CD4-positive, CD25-positive, alpha-beta regulatory T cell (primary cell): ENCODE measurements at regions not wholly inside any gene's neighbourhood (a gene's known extent, or its start where the extent isn't known, plus 50 kb on each side); places are given as distances from the start of the nearest gene placed in this dataset.

Experiments
- ATAC-seq, 2 donors: fragments of 150-1000 bp; cut with Tn5 transposase; one replicate each; pipeline ENCODE4 v1.10.0; 2021; ENCODE audit warnings: low read depth in 2 of 2, moderate number of reproducible peaks in 2 of 2, moderate library complexity in 1 of 2
- DNase-seq, 3 donors: peaks; one replicate each; pipeline versions ENCODE4 v3.0.0 to v3.0.0-alpha.2; 2012 to 2022; ENCODE audit warnings: mixed read lengths in 1 of 3
- H3K27ac ChIP-seq: one replicate; pipeline ENCODE4 v1.7.0; 2013; ENCODE audit warnings: mild to moderate bottlenecking, low read length; ENCODE audit not compliant: insufficient read depth, poor library complexity, severe bottlenecking
- H3K27me3 ChIP-seq: one replicate; pipeline ENCODE4 v1.7.0; 2013; ENCODE audit warnings: low read length; ENCODE audit not compliant: control insufficient read depth, insufficient read depth
- H3K36me3 ChIP-seq: one replicate; pipeline ENCODE4 v1.7.0; 2013; ENCODE audit warnings: mild to moderate bottlenecking, low read length, moderate library complexity; ENCODE audit not compliant: control insufficient read depth, insufficient read depth
- H3K4me1 ChIP-seq: 2 replicates; pipeline ENCODE4 v1.7.0; 2013; ENCODE audit warnings: mild to moderate bottlenecking, low read length; ENCODE audit not compliant: insufficient read depth, control insufficient read depth, poor library complexity, severe bottlenecking
- H3K4me3 ChIP-seq: one replicate; pipeline ENCODE4 v1.7.0; 2013; ENCODE audit warnings: low read depth, mild to moderate bottlenecking, low read length, moderate library complexity
- H3K9me3 ChIP-seq, 2 experiments: 1 replicate in 1 of 2; 2 replicates in 1 of 2; pipeline ENCODE4 v1.7.0; 2013; ENCODE audit warnings: low read length in 2 of 2, mild to moderate bottlenecking in 1 of 2, moderate library complexity in 1 of 2; ENCODE audit not compliant: control insufficient read depth in 2 of 2
- H3K27ac Mint-ChIP-seq, 3 donors: one replicate each; pipeline ENCODE4 v1.8.0; 2020 to 2022; ENCODE audit warnings: mild to moderate bottlenecking in 3 of 3, mixed read lengths in 3 of 3, moderate library complexity in 2 of 3
- H3K27me3 Mint-ChIP-seq: one replicate; pipeline ENCODE4 v1.8.0; 2022; ENCODE audit warnings: mild to moderate bottlenecking, mixed read lengths
- H3K36me3 Mint-ChIP-seq: one replicate; pipeline ENCODE4 v1.8.0; 2020; ENCODE audit warnings: mixed read lengths
- H3K4me1 Mint-ChIP-seq, 4 donors: one replicate each; pipeline ENCODE4 v1.8.0; 2020 to 2022; ENCODE audit warnings: mixed read lengths in 4 of 4, mild to moderate bottlenecking in 1 of 4
- H3K4me3 Mint-ChIP-seq, 4 donors: one replicate each; pipeline ENCODE4 v1.8.0; 2020 to 2022; ENCODE audit warnings: mild to moderate bottlenecking in 4 of 4, mixed read lengths in 4 of 4, moderate library complexity in 3 of 4
- H3K9me3 Mint-ChIP-seq, 7 donors: one replicate each; pipeline ENCODE4 v1.8.0; 2020 to 2022; ENCODE audit warnings: mixed read lengths in 7 of 7, mild to moderate bottlenecking in 3 of 7, moderate library complexity in 2 of 7

- H3K4me3 Mint-ChIP-seq = no peak overlapping the region
- ATAC-seq = no peak
Measured at GRCh38 chr14:22334627-22335026, 254.4 kb downstream of the DAD1 start.

GRCh38 chr14:22334275-22334577 lies 254.8 kb downstream of the DAD1 start:
- DNase-seq (no peak), ATAC-seq (no peak)
- Histone ChIP-seq H3K9me3 (no peaks in the 10 kb centered on the region), H3K27me3 (no peaks in the 10 kb centered on the region), H3K4me3 (no peak overlapping the region), H3K4me1 (no peaks in the 10 kb centered on the region), H3K27ac (no peak overlapping the region), H3K36me3 (no peaks in the 10 kb centered on the region)
- no peaks in the 10 kb centered on the region for H3K9me3 Mint-ChIP-seq
- no peak overlapping the region for H3K27ac Mint-ChIP-seq
- H3K27me3 Mint-ChIP-seq = no peaks in the 10 kb centered on the region
- H3K4me1 Mint-ChIP-seq = no peaks in the 10 kb centered on the region
- no peak overlapping the region for H3K4me3 Mint-ChIP-seq
- no peaks in the 10 kb centered on the region for H3K36me3 Mint-ChIP-seq

More at GRCh38 chr14:22334627-22335026, 254.4 kb downstream of the DAD1 start:
- no peaks in the 10 kb centered on the region for H3K27me3 Mint-ChIP-seq
- H3K27ac Mint-ChIP-seq = no peak overlapping the region
- no peaks in the 10 kb centered on the region for H3K9me3 ChIP-seq
- no peak for DNase-seq
- H3K27me3 ChIP-seq = no peaks in the 10 kb centered on the region
- H3K36me3 Mint-ChIP-seq = no peaks in the 10 kb centered on the region
- H3K36me3 ChIP-seq = no peaks in the 10 kb centered on the region
- no peak overlapping the region for H3K4me3 ChIP-seq
- H3K27ac ChIP-seq = no peak overlapping the region
- no peaks in the 10 kb centered on the region for H3K4me1 Mint-ChIP-seq
- no peaks in the 10 kb centered on the region for H3K9me3 Mint-ChIP-seq
- no peaks in the 10 kb centered on the region for H3K4me1 ChIP-seq

GRCh38 chr14:22333422-22334274 lies 255.4 kb downstream of the DAD1 start:
- DNase-seq (no peak), ATAC-seq (no peak)
- Histone ChIP-seq H3K36me3 (no peaks in the 10 kb centered on the region), H3K27ac (no peak overlapping the region), H3K4me3 (no peak overlapping the region), H3K27me3 (no peaks in the 10 kb centered on the region), H3K9me3 (no peaks in the 10 kb centered on the region), H3K4me1 (no peaks in the 10 kb centered on the region)
- Mint-ChIP-seq H3K27ac (no peak overlapping the region), H3K4me3 (no peak overlapping the region), H3K27me3 (no peaks in the 10 kb centered on the region), H3K4me1 (no peaks in the 10 kb centered on the region), H3K9me3 (no peaks in the 10 kb centered on the region), H3K36me3 (no peaks in the 10 kb centered on the region)

GRCh38 chr14:22332686-22333421 lies 256.2 kb downstream of the DAD1 start:
- no peaks in the 10 kb centered on the region for H3K4me1 ChIP-seq
- ATAC-seq (no peak), DNase-seq (no peak)
- Mint-ChIP-seq H3K4me1 (no peaks in the 10 kb centered on the region), H3K4me3 (no peak overlapping the region), H3K27me3 (no peaks in the 10 kb centered on the region), H3K36me3 (no peaks in the 10 kb centered on the region), H3K27ac (no peak overlapping the region), H3K9me3 (no peaks in the 10 kb centered on the region)
- no peaks in the 10 kb centered on the region for H3K36me3 ChIP-seq
- H3K27me3 ChIP-seq = no peaks in the 10 kb centered on the region
- no peaks in the 10 kb centered on the region for H3K9me3 ChIP-seq
- no peak overlapping the region for H3K4me3 ChIP-seq
- H3K27ac ChIP-seq = no peak overlapping the region

- Histone ChIP-seq H3K4me3 (no peak overlapping the region), H3K9me3 (no peaks in the 10 kb centered on the region), H3K27me3 (no peaks in the 10 kb centered on the region), H3K27ac (no peak overlapping the region), H3K4me1 (no peaks in the 10 kb centered on the region), H3K36me3 (no peaks in the 10 kb centered on the region)
- Mint-ChIP-seq H3K9me3 (no peaks in the 10 kb centered on the region), H3K27ac (no peak overlapping the region), H3K36me3 (no peaks in the 10 kb centered on the region), H3K4me1 (no peaks in the 10 kb centered on the region), H3K4me3 (no peak overlapping the region), H3K27me3 (no peaks in the 10 kb centered on the region)
- ATAC-seq (no peak), DNase-seq (no peak)
Measured at GRCh38 chr14:22329371-22329770, 259.7 kb downstream of the DAD1 start.

DNA sequence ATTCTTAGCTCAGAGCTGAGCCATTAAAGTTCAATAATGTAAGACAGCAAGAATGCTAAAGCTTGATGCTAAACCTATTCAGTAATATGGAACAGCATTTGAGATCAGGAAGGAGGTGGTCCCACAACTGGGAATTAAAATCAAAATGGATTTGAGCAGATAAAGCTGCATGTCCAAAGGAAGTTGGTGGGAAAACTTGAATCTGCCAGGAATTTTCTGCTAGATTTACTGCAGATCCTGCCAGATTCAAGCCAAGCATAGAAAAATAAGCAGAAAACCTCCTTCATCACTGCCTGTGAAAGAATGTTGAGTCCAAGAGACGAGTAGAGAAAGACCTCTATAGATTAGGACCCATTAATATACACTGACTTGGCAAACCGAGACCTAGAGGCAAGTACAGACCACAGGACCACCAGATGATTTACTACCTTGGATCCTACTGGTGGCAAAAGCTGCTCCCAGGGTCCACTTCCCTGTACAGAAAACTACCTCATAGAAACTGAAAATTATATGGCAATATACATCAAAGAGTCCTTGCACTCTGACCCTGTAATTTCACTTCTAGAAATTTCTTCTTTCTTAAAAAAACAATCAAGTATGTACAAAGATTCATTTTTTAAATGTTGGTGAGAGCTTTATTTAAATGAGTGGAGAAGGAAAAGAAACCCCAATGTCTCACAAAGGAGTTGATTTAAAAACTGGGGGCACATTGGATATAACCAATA lies 263.2 kb downstream of the DAD1 start:
- Mint-ChIP-seq H3K36me3 (no peaks in the 10 kb centered on the region), H3K27ac (no peak overlapping the region), H3K4me3 (no peak overlapping the region), H3K4me1 (no peaks in the 10 kb centered on the region), H3K27me3 (no peaks in the 10 kb centered on the region), H3K9me3 (no peaks in the 10 kb centered on the region)
- DNase-seq (no peak), ATAC-seq (no peak)
- Histone ChIP-seq H3K9me3 (no peaks in the 10 kb centered on the region), H3K4me3 (no peak overlapping the region), H3K36me3 (no peaks in the 10 kb centered on the region), H3K27me3 (no peaks in the 10 kb centered on the region), H3K4me1 (no peaks in the 10 kb centered on the region), H3K27ac (no peak overlapping the region)

DNA sequence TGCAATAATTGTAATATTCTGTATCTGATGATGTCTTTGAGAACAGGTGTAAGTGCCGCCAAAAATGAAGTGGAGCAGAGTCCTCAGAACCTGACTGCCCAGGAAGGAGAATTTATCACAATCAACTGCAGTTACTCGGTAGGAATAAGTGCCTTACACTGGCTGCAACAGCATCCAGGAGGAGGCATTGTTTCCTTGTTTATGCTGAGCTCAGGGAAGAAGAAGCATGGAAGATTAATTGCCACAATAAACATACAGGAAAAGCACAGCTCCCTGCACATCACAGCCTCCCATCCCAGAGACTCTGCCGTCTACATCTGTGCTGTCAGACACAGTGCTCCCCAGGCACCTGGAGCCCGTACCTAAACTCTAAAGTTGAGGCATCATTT lies 268.7 kb downstream of the DAD1 start:
- Histone ChIP-seq H3K27me3 (no peaks in the 10 kb centered on the region), H3K4me1 (no peaks in the 10 kb centered on the region), H3K4me3 (peak overlapping the region; percentile 41), H3K27ac (no peak overlapping the region), H3K9me3 (no peaks in the 10 kb centered on the region), H3K36me3 (no peaks in the 10 kb centered on the region)
- H3K27me3 Mint-ChIP-seq = no peaks in the 10 kb centered on the region
- ATAC-seq (no peak), DNase-seq (no peak)
- peak overlapping the region in 3 of 4 donors; percentile 76 to 92 (median 76) for H3K4me3 Mint-ChIP-seq
- H3K27ac Mint-ChIP-seq = peak overlapping the region in 1 of 3 donors; percentile 67
- H3K4me1 Mint-ChIP-seq = no peaks in the 10 kb centered on the region
- H3K36me3 Mint-ChIP-seq = no peaks in the 10 kb centered on the region
- no peaks in the 10 kb centered on the region for H3K9me3 Mint-ChIP-seq
